H1 (cell line): ENCODE measurements at regions not wholly inside any gene's neighbourhood (a gene's known extent, or its start where the extent isn't known, plus 50 kb on each side); places are given as distances from the start of the nearest gene placed in this dataset.

Source experiments
- CTCF ChIP-seq, 3 experiments: IDR thresholded peaks; 1 replicate in 2 of 3; 2 replicates in 1 of 3; pipeline versions ENCODE4 v1.5.1 to v1.6.1; 2011; ENCODE audit warnings: low read length in 3 of 3, mild to moderate bottlenecking in 3 of 3, inconsistent platforms in 2 of 3, low read depth in 1 of 3, moderate library complexity in 1 of 3; ENCODE audit not compliant: insufficient read depth in 1 of 3; ENCODE audit errors: control extremely low read depth in 1 of 3
- EGR1 ChIP-seq: IDR thresholded peaks from 2 replicates; pipeline ENCODE4 v1.6.1; 2011; ENCODE audit warnings: low read depth, low read length, borderline replicate concordance
- FOSL1 ChIP-seq: IDR thresholded peaks from 2 replicates; pipeline ENCODE4 v1.6.1; 2011; ENCODE audit warnings: mild to moderate bottlenecking, low read depth, low read length, moderate library complexity; ENCODE audit not compliant: insufficient read depth
- JUND ChIP-seq: IDR thresholded peaks from 2 replicates; pipeline ENCODE4 v1.6.1; 2011; ENCODE audit warnings: mild to moderate bottlenecking, improper control_type of control experiment, low read length
- KDM5A ChIP-seq: fragments of 200-600 bp; IDR thresholded peaks from 2 replicates; pipeline ENCODE4 v1.7.1; 2012; ENCODE audit warnings: mild to moderate bottlenecking, low read length, inconsistent platforms, mixed read lengths
- SIRT6 ChIP-seq: IDR thresholded peaks from one replicate; pipeline ENCODE4 v1.7.1; 2012; ENCODE audit warnings: low read length, inconsistent platforms
- YY1 ChIP-seq: IDR thresholded peaks from 2 replicates; pipeline ENCODE4 v1.6.1; 2011; ENCODE audit warnings: low read depth, mild to moderate bottlenecking, low read length
- TF ChIP-seq, protein P1 (sequence below): fragments of 300-600 bp; sonication (generic); IDR thresholded peaks from 2 replicates; pipeline ENCODE4 v1.7.1; 2012; ENCODE audit warnings: low read length, moderate library complexity, mild to moderate bottlenecking, inconsistent platforms; ENCODE audit not compliant: insufficient replicate concordance
- TF ChIP-seq, protein P2 (sequence below): IDR thresholded peaks from 2 replicates; pipeline ENCODE4 v1.6.1; 2012; ENCODE audit warnings: low read length, inconsistent platforms

DNA sequence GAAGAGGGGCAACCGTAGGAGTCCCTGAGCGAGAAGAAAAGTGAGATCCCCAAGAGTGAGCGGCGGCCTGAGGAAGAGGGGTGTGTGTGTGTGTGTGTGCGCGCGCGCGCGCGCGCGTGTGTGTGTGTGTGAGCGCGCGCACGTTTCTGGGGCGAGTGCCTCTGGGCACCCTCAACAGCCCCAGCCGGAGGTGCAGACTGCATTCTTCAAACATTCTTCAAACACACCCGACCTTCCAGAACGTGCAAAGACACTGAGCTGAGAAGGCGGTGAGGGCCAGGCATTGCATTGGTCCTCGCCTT, 76.2 kb upstream of the FOXP4 start (continued):
- TF ChIP-seq, protein P1, sequence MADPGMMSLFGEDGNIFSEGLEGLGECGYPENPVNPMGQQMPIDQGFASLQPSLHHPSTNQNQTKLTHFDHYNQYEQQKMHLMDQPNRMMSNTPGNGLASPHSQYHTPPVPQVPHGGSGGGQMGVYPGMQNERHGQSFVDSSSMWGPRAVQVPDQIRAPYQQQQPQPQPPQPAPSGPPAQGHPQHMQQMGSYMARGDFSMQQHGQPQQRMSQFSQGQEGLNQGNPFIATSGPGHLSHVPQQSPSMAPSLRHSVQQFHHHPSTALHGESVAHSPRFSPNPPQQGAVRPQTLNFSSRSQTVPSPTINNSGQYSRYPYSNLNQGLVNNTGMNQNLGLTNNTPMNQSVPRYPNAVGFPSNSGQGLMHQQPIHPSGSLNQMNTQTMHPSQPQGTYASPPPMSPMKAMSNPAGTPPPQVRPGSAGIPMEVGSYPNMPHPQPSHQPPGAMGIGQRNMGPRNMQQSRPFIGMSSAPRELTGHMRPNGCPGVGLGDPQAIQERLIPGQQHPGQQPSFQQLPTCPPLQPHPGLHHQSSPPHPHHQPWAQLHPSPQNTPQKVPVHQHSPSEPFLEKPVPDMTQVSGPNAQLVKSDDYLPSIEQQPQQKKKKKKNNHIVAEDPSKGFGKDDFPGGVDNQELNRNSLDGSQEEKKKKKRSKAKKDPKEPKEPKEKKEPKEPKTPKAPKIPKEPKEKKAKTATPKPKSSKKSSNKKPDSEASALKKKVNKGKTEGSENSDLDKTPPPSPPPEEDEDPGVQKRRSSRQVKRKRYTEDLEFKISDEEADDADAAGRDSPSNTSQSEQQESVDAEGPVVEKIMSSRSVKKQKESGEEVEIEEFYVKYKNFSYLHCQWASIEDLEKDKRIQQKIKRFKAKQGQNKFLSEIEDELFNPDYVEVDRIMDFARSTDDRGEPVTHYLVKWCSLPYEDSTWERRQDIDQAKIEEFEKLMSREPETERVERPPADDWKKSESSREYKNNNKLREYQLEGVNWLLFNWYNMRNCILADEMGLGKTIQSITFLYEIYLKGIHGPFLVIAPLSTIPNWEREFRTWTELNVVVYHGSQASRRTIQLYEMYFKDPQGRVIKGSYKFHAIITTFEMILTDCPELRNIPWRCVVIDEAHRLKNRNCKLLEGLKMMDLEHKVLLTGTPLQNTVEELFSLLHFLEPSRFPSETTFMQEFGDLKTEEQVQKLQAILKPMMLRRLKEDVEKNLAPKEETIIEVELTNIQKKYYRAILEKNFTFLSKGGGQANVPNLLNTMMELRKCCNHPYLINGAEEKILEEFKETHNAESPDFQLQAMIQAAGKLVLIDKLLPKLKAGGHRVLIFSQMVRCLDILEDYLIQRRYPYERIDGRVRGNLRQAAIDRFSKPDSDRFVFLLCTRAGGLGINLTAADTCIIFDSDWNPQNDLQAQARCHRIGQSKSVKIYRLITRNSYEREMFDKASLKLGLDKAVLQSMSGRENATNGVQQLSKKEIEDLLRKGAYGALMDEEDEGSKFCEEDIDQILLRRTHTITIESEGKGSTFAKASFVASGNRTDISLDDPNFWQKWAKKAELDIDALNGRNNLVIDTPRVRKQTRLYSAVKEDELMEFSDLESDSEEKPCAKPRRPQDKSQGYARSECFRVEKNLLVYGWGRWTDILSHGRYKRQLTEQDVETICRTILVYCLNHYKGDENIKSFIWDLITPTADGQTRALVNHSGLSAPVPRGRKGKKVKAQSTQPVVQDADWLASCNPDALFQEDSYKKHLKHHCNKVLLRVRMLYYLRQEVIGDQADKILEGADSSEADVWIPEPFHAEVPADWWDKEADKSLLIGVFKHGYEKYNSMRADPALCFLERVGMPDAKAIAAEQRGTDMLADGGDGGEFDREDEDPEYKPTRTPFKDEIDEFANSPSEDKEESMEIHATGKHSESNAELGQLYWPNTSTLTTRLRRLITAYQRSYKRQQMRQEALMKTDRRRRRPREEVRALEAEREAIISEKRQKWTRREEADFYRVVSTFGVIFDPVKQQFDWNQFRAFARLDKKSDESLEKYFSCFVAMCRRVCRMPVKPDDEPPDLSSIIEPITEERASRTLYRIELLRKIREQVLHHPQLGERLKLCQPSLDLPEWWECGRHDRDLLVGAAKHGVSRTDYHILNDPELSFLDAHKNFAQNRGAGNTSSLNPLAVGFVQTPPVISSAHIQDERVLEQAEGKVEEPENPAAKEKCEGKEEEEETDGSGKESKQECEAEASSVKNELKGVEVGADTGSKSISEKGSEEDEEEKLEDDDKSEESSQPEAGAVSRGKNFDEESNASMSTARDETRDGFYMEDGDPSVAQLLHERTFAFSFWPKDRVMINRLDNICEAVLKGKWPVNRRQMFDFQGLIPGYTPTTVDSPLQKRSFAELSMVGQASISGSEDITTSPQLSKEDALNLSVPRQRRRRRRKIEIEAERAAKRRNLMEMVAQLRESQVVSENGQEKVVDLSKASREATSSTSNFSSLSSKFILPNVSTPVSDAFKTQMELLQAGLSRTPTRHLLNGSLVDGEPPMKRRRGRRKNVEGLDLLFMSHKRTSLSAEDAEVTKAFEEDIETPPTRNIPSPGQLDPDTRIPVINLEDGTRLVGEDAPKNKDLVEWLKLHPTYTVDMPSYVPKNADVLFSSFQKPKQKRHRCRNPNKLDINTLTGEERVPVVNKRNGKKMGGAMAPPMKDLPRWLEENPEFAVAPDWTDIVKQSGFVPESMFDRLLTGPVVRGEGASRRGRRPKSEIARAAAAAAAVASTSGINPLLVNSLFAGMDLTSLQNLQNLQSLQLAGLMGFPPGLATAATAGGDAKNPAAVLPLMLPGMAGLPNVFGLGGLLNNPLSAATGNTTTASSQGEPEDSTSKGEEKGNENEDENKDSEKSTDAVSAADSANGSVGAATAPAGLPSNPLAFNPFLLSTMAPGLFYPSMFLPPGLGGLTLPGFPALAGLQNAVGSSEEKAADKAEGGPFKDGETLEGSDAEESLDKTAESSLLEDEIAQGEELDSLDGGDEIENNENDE = no peak
- TF ChIP-seq, protein P2, sequence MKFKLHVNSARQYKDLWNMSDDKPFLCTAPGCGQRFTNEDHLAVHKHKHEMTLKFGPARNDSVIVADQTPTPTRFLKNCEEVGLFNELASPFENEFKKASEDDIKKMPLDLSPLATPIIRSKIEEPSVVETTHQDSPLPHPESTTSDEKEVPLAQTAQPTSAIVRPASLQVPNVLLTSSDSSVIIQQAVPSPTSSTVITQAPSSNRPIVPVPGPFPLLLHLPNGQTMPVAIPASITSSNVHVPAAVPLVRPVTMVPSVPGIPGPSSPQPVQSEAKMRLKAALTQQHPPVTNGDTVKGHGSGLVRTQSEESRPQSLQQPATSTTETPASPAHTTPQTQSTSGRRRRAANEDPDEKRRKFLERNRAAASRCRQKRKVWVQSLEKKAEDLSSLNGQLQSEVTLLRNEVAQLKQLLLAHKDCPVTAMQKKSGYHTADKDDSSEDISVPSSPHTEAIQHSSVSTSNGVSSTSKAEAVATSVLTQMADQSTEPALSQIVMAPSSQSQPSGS = no peak
- TF ChIP-seq KDM5A (no peak), YY1 (no peak), SIRT6 (no peak), CTCF (IDR thresholded peaks at IDR 0.05; ENCODE audit: control extremely low read depth in 1 of 3, insufficient read depth in 1 of 3, low read depth in 1 of 3, low read length in 3 of 3) (no peak), FOSL1 (no peak), JUND (no peak), EGR1 (no peak)
